D721Med (cell line): ENCODE measurements at regions not wholly inside any gene's neighbourhood (a gene's known extent, or its start where the extent isn't known, plus 50 kb on each side); places are given as distances from the start of the nearest gene placed in this dataset.

Experiments
- DNase-seq: peaks from one replicate; pipeline ENCODE4 v3.0.0; 2011; ENCODE audit warnings: low spot score; ENCODE audit not compliant: insufficient read length
- FAIRE-seq: peaks from 2 replicates; lab custom pipeline; 2011; peaks lifted over from hg19 to GRCh38; lab: Jason Lieb, UNC
- TF ChIP-seq, protein P1 (sequence below): IDR thresholded peaks from 2 replicates; pipeline ENCODE4 v1.5.1; 2012; ENCODE audit warnings: mild to moderate bottlenecking, control low read depth; ENCODE audit not compliant: insufficient read depth; ENCODE audit errors: missing control alignments

- FAIRE-seq: no peak
- no peak for DNase-seq
- TF ChIP-seq, protein P1, sequence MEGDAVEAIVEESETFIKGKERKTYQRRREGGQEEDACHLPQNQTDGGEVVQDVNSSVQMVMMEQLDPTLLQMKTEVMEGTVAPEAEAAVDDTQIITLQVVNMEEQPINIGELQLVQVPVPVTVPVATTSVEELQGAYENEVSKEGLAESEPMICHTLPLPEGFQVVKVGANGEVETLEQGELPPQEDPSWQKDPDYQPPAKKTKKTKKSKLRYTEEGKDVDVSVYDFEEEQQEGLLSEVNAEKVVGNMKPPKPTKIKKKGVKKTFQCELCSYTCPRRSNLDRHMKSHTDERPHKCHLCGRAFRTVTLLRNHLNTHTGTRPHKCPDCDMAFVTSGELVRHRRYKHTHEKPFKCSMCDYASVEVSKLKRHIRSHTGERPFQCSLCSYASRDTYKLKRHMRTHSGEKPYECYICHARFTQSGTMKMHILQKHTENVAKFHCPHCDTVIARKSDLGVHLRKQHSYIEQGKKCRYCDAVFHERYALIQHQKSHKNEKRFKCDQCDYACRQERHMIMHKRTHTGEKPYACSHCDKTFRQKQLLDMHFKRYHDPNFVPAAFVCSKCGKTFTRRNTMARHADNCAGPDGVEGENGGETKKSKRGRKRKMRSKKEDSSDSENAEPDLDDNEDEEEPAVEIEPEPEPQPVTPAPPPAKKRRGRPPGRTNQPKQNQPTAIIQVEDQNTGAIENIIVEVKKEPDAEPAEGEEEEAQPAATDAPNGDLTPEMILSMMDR: no peak
Observed at GRCh38 chr13:47277774-47278173, 380.9 kb upstream of the HTR2A start.

- DNase-seq (no peak), FAIRE-seq (no peak)
- TF ChIP-seq, protein P1: no peak
Observed at GRCh38 chr13:47268270-47268669, 371.4 kb upstream of the HTR2A start.

GRCh38 chr13:47258384-47258783 lies 361.5 kb upstream of the HTR2A start:
- no peak for FAIRE-seq
- TF ChIP-seq, protein P1: no peak
- no peak for DNase-seq

- no peak for FAIRE-seq
- TF ChIP-seq, protein P1: no peak
- DNase-seq: no peak
Observed at GRCh38 chr13:47256618-47257017, 359.8 kb upstream of the HTR2A start.

DNA sequence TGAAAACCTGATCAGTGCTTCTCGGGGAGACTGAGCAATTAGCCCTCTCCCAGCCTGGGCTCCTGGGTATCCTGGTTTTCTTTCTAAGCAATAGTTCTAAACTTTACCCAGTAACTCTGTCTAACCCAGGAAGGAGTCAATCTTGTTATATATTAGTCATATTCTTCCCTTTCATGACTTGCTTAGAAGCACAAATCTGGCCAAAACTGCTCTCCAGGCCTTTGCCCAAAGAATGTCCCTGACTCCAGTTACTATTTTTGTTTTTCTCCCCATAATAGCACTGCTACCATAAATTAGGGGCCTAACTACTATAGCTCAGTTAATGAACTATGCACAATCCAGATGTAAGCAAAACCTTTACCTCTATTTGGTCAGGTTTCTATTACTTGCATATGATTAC lies 355.8 kb upstream of the HTR2A start:
- TF ChIP-seq, protein P1: no peak
- FAIRE-seq (no peak), DNase-seq (no peak)

DNA sequence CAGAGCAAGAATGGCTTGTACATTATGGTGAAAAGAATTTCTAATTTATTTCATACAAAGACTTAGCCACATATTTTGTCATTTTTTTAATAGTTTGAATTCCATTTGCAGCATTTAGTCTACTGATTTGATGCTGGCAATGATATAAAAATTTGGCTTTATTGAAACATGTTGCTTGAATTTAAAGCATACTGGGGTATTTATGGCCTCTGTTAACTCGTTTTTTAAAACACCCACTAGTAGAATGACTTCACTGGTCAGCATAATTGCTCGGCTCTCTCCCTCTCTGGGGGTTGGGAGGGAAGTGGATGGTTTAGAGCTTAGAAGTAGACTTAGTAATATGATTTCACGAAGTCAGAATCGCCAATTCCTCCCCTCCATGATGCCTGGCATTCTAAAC lies 354.9 kb upstream of the HTR2A start:
- FAIRE-seq (no peak), DNase-seq (no peak)
- TF ChIP-seq, protein P1: no peak

- DNase-seq (no peak), FAIRE-seq (no peak)
- TF ChIP-seq, protein P1: no peak
Observed at GRCh38 chr13:47250146-47250545, 353.3 kb upstream of the HTR2A start.
